Fibroblast of villous mesenchyme (primary cell): ENCODE measurements at regions not wholly inside any gene's neighbourhood (a gene's known extent, or its start where the extent isn't known, plus 50 kb on each side); places are given as distances from the start of the nearest gene placed in this dataset.

Source experiments
- DNase-seq: peaks from one replicate; pipeline ENCODE4 v3.0.0-alpha.2; 2010; ENCODE audit warnings: low read depth
- H3K4me3 ChIP-seq: 2 replicates; pipeline ENCODE4 v1.5.1; 2011; ENCODE audit warnings: low read depth, mild to moderate bottlenecking, low read length
- TF ChIP-seq, protein P1 (sequence below): IDR thresholded peaks from 2 replicates; pipeline ENCODE4 v1.5.1; 2012; ENCODE audit warnings: low read depth, mild to moderate bottlenecking, low read length; ENCODE audit not compliant: insufficient read depth

DNA sequence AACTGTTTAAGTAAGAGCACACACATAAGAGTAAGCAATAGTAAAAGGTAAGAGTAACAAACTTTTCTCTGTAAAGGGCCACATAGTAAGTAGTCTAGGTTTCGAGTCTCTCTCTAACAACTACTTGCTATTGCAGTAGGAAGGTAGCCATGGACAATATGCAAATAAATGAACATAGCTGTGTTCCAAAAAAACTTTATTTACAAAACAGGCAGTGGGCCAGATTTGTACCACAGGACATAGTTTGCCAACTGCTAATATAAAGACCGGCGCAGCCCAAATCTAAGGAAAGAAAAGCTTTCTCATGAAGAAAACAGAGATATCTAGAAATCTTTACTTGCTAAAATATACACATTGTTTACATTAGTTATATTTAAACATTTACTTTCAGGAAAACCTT is 239.0 kb upstream of the EGLN3 start:
- TF ChIP-seq, protein P1, sequence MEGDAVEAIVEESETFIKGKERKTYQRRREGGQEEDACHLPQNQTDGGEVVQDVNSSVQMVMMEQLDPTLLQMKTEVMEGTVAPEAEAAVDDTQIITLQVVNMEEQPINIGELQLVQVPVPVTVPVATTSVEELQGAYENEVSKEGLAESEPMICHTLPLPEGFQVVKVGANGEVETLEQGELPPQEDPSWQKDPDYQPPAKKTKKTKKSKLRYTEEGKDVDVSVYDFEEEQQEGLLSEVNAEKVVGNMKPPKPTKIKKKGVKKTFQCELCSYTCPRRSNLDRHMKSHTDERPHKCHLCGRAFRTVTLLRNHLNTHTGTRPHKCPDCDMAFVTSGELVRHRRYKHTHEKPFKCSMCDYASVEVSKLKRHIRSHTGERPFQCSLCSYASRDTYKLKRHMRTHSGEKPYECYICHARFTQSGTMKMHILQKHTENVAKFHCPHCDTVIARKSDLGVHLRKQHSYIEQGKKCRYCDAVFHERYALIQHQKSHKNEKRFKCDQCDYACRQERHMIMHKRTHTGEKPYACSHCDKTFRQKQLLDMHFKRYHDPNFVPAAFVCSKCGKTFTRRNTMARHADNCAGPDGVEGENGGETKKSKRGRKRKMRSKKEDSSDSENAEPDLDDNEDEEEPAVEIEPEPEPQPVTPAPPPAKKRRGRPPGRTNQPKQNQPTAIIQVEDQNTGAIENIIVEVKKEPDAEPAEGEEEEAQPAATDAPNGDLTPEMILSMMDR = no peak
- DNase-seq = no peak
- no peak overlapping the region for H3K4me3 ChIP-seq

DNA sequence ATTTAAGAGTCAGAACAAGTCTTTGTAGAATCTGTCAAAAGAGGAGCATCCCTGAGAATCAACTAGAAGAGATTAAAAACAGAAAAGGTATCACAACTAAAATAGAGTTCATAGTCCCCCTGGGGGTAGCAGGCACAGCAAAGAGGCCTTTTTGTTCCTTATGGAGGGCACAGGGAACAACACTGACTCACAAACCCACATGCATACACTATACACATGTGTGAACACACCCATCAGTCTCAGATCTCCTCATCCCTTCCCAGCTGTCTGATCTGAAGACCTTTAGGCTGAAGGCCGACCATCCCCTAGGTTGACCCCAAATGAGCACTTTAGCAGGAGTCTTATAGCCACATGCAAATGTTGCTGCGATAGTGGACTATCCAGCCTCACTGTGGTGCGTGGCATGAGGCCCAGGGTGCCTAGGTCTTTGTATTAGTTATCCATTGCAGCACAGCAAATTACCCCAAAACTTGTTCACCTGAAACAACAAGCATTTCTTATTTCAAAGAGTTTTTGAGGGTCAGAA is 236.7 kb upstream of the EGLN3 start:
- TF ChIP-seq, protein P1 = no peak
- no peak overlapping the region for H3K4me3 ChIP-seq
- DNase-seq = no peak

GRCh38 chr14:34187061-34187460 is 236.2 kb upstream of the EGLN3 start:
- H3K4me3 ChIP-seq = no peak overlapping the region
- TF ChIP-seq, protein P1 = no peak
- DNase-seq = no peak

DNA sequence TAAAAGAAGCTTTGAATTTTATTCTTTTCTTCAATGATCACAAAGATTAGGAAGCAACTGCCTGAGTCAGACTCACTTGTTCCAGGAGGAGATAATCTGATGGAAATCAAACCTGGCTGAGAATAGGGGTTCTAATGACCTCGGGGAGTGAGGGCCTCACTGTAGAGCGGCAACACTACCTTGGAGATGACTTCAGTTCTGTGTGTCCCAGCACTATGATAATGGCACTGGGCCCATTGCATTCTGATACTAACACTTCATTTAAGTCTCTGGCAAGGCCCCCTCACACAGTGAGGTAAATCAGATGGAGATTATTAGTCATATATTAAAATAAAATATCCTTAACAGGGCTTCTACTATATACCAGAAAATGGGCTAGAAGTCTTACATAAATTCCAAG is 233.3 kb upstream of the EGLN3 start:
- no peak for DNase-seq
- TF ChIP-seq, protein P1 = no peak
- H3K4me3 ChIP-seq = no peak overlapping the region

DNA sequence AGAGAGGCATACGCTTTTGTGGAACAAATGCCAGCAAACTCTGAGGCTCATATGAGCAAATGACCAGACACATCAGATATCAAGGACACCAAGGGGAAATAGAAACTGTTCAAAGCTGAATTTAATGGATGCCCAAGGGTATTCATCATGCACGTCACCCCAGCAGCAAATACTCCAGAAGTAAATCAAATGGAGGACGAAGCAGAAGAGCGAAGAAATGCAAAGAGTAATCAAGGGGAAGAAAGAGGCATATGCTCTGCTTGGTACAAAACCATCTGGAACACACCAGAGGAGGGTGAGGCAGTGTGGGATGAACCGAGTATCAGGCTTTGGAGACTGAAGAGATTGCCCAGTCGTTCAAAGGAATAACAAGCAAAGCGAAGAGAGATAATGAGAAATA is 232.6 kb upstream of the EGLN3 start:
- DNase-seq = no peak
- TF ChIP-seq, protein P1 = no peak
- H3K4me3 ChIP-seq = no peak overlapping the region

GRCh38 chr14:34181338-34181737 is 230.5 kb upstream of the EGLN3 start:
- H3K4me3 ChIP-seq = no peak overlapping the region

More at GRCh38 chr14:34181338-34181737, 230.5 kb upstream of the EGLN3 start:
- TF ChIP-seq, protein P1 = no peak
- DNase-seq = no peak
